ENCODE measurements at regions not wholly inside any gene's neighbourhood (a gene's known extent, or its start where the extent isn't known, plus 50 kb on each side); places are given as distances from the start of the nearest gene placed in this dataset.

DNA sequence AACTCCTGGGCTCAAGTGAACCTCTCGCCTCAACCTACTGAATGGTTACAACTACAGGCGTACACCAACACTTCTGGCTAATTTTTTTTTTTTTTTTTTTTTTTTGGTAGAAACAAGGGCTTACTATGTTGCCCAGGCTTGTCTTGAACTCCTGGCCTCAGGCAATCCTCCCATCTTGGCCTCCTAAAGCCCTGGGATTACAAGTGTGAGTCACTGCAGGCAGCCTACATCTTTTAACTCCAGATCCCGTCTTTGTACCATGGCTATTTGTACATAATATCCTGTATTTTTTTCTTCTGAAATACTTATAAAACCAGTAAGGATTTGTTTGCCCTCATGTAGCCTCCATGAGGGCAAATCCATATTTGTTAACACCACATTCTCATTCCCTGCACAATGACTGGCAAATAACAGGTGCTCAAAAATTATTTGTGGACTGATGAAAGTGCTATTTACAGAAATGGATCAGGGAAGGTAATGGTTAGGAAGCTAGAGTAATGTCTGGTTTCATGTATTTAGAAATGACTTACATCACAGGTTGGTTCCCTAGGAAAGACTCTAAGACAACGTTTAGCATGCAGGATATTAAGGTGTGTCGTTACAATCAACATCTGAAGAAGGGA, 51.9 kb upstream of the POU5F2 start:
- Mint-ChIP-seq H3K4me3 (no peak overlapping the region), H3K27ac (no peak overlapping the region), H3K27me3 (ENCODE audit: insufficient read depth, low read depth, poor library complexity) (peaks cover 3% of the 10 kb centered on the region), H3K4me1 (peaks cover 9% of the 10 kb centered on the region), H3K9me3 (no peaks in the 10 kb centered on the region), H3K36me3 (ENCODE audit: low read depth) (no peaks in the 10 kb centered on the region)
- H3K4me1 ChIP-seq (ENCODE audit: insufficient read depth) = 0 out of 2 replicates have a peak, but pooled peaks cover 4% of the 10 kb centered on the region
- TF ChIP-seq EZH2phosphoT487 (IDR thresholded peaks at IDR 0.05; ENCODE audit: unreplicated experiment) (no peak), STAT1 (IDR thresholded peaks at IDR 0.05; ENCODE audit: unreplicated experiment) (no peak), JUNB (IDR thresholded peaks at IDR 0.05; ENCODE audit: unreplicated experiment) (no peak), ZNF331 (CRISPR knock-in tag; IDR thresholded peaks at IDR 0.05; ENCODE audit: low read depth) (no peak)
- TF ChIP-seq, protein P1, sequence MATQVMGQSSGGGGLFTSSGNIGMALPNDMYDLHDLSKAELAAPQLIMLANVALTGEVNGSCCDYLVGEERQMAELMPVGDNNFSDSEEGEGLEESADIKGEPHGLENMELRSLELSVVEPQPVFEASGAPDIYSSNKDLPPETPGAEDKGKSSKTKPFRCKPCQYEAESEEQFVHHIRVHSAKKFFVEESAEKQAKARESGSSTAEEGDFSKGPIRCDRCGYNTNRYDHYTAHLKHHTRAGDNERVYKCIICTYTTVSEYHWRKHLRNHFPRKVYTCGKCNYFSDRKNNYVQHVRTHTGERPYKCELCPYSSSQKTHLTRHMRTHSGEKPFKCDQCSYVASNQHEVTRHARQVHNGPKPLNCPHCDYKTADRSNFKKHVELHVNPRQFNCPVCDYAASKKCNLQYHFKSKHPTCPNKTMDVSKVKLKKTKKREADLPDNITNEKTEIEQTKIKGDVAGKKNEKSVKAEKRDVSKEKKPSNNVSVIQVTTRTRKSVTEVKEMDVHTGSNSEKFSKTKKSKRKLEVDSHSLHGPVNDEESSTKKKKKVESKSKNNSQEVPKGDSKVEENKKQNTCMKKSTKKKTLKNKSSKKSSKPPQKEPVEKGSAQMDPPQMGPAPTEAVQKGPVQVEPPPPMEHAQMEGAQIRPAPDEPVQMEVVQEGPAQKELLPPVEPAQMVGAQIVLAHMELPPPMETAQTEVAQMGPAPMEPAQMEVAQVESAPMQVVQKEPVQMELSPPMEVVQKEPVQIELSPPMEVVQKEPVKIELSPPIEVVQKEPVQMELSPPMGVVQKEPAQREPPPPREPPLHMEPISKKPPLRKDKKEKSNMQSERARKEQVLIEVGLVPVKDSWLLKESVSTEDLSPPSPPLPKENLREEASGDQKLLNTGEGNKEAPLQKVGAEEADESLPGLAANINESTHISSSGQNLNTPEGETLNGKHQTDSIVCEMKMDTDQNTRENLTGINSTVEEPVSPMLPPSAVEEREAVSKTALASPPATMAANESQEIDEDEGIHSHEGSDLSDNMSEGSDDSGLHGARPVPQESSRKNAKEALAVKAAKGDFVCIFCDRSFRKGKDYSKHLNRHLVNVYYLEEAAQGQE (IDR thresholded peaks at IDR 0.05; ENCODE audit: unreplicated experiment) = no peak
- no peaks in the 10 kb centered on the region for H3F3A ChIP-seq (replicated peaks; ENCODE audit: low read depth)
- H3K4me3 ChIP-seq = no peak overlapping the region
- H2AFZ ChIP-seq = no peak overlapping the region
- H3K27me3 ChIP-seq (ENCODE audit: insufficient read depth) = no peaks in the 10 kb centered on the region
- H3K27ac ChIP-seq (ENCODE audit: low read depth) = no peak overlapping the region
- H3K4me2 ChIP-seq = no peak overlapping the region
- ATAC-seq = no peak
- H3K79me2 ChIP-seq (replicated peaks; ENCODE audit: insufficient read depth) = no peaks in the 10 kb centered on the region
- H3K36me3 ChIP-seq (ENCODE audit: insufficient read depth) = no peaks in the 10 kb centered on the region
- no peaks in the 10 kb centered on the region for H3K9me2 ChIP-seq (ENCODE audit: insufficient read depth)
- no peak for DNase-seq (ENCODE audit: low spot score)
- no peaks in the 10 kb centered on the region for H4K20me1 ChIP-seq (replicated peaks; ENCODE audit: insufficient read depth)

DNA sequence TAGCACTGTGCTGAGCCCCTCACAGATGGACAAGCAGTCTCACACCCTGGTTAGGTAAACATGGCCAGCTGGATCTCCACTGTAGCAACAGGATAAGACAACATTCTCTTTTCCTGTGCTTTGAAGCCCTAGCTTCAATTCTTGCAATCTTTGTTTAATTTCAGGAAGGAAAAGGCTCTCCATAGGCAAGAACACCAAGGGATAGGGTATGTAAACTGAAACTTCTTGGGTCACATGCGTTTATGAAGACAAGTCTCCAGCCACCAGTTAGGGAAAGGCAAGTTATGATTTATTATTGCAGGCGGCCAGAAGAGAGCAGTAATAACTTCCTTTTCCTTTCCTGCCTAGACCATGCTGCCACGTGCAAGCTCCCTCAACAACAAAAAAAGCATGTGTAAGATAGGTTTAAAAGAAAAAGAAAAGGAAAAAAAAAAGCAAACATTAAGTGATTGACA, 50.1 kb upstream of the POU5F2 start:
- no peaks in the 10 kb centered on the region for H3K79me2 ChIP-seq (replicated peaks; ENCODE audit: insufficient read depth)
- DNase-seq (ENCODE audit: low spot score) = no peak
- H3K27me3 ChIP-seq (ENCODE audit: insufficient read depth) = no peaks in the 10 kb centered on the region
- no peak overlapping the region for H3K27ac Mint-ChIP-seq
- 0 out of 2 replicates have a peak, but pooled peaks cover 4% of the 10 kb centered on the region for H3K4me1 ChIP-seq (ENCODE audit: insufficient read depth)
- H3F3A ChIP-seq (replicated peaks; ENCODE audit: low read depth) = no peaks in the 10 kb centered on the region
- no peak overlapping the region for H3K4me3 ChIP-seq
- H2AFZ ChIP-seq = no peak overlapping the region
- H3K36me3 ChIP-seq (ENCODE audit: insufficient read depth) = no peaks in the 10 kb centered on the region
- no peak overlapping the region for H3K4me3 Mint-ChIP-seq
- no peak overlapping the region for H3K27ac ChIP-seq (ENCODE audit: low read depth)
- no peaks in the 10 kb centered on the region for H3K9me2 ChIP-seq (ENCODE audit: insufficient read depth)
- no peaks in the 10 kb centered on the region for H4K20me1 ChIP-seq (replicated peaks; ENCODE audit: insufficient read depth)
- peaks cover 4% of the 10 kb centered on the region for H3K27me3 Mint-ChIP-seq (ENCODE audit: insufficient read depth, low read depth, poor library complexity)
- no peaks in the 10 kb centered on the region for H3K36me3 Mint-ChIP-seq (ENCODE audit: low read depth)
- H3K9me3 Mint-ChIP-seq = no peaks in the 10 kb centered on the region
- H3K4me1 Mint-ChIP-seq = peaks cover 9% of the 10 kb centered on the region
- TF ChIP-seq, protein P2, sequence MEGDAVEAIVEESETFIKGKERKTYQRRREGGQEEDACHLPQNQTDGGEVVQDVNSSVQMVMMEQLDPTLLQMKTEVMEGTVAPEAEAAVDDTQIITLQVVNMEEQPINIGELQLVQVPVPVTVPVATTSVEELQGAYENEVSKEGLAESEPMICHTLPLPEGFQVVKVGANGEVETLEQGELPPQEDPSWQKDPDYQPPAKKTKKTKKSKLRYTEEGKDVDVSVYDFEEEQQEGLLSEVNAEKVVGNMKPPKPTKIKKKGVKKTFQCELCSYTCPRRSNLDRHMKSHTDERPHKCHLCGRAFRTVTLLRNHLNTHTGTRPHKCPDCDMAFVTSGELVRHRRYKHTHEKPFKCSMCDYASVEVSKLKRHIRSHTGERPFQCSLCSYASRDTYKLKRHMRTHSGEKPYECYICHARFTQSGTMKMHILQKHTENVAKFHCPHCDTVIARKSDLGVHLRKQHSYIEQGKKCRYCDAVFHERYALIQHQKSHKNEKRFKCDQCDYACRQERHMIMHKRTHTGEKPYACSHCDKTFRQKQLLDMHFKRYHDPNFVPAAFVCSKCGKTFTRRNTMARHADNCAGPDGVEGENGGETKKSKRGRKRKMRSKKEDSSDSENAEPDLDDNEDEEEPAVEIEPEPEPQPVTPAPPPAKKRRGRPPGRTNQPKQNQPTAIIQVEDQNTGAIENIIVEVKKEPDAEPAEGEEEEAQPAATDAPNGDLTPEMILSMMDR (conservative IDR thresholded peaks at IDR 0.05; ENCODE audit: low read depth in 2 of 2) = 0 out of 4 replicates have a peak, but pooled peaks of 1 of the 2 experiments have one; percentile 10
- no peak for TF ChIP-seq NANOG (IDR thresholded peaks at IDR 0.05; ENCODE audit: borderline replicate concordance)
- no peak overlapping the region for H3K4me2 ChIP-seq
- ATAC-seq = no peak
